ENCODE measurements at regions not wholly inside any gene's neighbourhood (a gene's known extent, or its start where the extent isn't known, plus 50 kb on each side); places are given as distances from the start of the nearest gene placed in this dataset.
"Not testable (repeated sequence)": the region's sequence is repeated elsewhere in the genome, so short reads cannot be mapped to it uniquely, and the experiment has no call there.

DNA sequence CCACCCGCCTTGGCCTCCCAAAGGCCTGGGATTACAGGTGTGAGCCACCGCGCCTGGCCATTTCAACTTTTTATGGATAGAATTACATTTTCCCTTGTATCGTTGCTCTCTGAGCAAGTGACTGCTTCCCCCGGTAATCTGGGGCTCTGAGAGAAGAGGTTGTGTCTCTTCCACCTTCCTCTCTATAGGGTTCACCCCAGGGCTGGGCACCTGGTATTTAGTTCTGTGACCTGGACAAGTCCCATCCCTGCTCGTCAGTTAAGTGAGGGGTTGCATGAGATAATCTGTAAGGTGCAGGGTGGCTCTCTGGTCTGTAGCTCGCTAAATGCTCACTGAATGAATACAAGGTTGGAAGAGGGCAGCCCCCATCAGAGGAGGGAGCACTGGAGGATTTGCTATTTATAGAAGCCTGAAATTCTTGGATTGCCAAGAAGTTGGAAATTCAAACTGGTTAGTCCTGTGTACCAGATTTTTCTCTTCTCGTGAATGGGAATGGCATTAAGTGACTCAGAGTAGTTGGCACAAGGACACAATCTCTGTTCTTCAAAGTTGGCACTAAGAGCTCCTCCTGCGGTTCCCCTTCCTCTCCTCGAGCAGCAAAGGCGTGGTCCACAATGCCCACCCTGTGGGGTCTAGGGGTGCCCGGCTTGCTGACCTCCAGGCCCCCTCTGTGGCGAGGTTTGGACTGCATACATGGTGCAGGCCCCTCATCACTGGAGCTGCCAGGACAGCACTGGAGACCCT is 68.1 kb upstream of the DLG1 start:
- no peak for DNase-seq

DNA sequence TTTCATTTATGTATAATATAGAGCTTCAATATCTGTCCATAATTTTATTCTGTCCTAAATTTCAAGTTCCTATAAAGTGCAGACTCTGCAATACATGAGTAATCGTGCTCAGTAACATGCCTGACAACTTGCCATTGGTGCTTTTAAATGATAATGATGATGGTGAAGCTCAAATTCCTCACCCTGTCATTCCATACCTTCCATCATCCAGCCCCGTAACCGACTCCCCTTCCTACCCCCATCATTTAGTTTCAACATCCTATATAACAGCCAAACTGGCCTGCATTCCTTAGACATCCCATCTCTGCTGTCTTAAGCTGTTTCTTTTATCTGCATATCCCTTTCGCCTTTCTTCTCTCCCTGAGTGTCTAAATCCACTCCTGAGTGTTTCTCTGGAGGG is 67.2 kb upstream of the DLG1 start:
- DNase-seq = no peak

GRCh38 chr3:197364410-197365071 is 66.1 kb upstream of the DLG1 start:
- DNase-seq = no peak

GRCh38 chr3:197363553-197364409 is 65.4 kb upstream of the DLG1 start:
- DNase-seq = no peak

DNA sequence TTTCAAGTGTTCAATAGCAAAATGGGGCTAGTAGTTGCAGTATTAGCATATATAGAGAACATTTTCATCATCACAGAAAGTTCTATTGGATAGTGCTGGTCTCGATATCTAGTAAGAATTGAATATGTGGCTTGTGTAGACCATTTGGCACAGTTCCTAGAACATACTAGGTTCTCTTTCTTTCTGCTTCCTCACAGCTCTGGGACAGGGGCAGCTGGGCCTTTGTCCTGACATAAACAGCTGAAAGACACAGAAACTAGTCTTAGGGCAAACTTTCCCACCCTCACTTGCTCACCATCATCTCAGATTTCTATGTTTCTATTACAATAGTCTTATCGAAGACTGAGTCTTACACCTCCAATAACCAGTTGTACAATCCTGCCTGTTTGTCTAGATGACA is 63.7 kb upstream of the DLG1 start:
- no peak for DNase-seq

DNA sequence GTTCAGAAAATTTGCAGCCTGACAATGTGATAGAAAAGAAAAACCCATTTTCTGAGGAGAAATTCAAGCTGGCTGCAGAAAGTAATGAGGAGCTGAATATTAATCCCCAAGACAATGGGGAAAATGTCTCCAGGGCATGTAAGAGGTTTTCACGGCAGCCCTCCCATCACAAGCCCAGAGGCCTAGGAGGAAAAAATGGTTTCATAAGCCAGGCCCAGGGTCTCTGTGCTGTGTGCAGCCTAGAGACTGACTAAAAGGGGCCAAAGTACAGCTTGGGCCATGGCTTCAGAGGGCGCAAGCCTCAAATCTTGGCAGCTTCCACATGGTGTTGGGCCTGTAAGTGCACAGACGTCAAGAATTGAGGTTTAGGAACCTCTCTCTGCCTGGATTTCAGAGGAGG is 61.7 kb upstream of the DLG1 start:
- not testable (repeated sequence) for DNase-seq

DNA sequence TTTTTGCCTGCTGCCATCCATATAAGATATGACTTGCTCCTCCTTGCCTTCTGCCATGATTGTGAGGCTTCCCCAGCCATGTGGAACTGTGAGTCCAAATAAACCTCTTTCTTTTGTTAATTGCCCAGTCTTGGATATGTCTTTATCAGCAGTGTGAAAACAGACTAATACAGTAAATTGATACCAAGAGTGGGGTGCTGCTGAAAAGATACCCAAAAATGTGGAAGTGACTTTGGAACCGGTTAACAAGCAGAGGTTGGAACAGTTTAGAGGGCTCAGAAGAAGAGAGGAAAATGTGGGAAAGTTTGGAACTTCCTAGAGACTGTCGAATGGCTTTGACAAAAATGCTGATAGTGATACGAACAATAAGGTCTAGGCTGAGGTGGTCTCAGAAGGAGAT is 61.1 kb upstream of the DLG1 start:
- DNase-seq = not testable (repeated sequence)

- DNase-seq = no peak
Observed at GRCh38 chr3:197356741-197357140, 58.3 kb upstream of the DLG1 start.

- no peak for DNase-seq
Observed at GRCh38 chr3:197356275-197356674, 57.9 kb upstream of the DLG1 start.

DNA sequence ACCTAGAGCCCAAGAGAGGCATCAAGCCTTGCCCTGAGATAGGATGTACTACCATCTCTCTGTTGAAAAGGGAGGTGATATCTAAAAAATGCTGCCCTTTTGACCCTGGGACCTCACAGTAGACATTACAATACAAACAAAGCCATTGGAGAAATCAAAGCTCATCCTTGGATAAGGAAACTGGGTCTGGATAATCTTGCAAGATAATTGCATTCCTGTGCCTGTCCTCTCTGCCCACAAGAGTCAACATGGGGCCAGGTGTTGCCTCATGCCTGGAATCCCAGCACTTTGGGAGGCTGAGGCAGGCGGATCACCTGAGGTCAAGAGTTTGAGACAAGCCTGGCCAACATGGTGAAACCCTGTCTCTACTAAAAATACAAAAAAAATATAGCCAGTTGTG is 57.3 kb upstream of the DLG1 start:
- DNase-seq = no peak

DNA sequence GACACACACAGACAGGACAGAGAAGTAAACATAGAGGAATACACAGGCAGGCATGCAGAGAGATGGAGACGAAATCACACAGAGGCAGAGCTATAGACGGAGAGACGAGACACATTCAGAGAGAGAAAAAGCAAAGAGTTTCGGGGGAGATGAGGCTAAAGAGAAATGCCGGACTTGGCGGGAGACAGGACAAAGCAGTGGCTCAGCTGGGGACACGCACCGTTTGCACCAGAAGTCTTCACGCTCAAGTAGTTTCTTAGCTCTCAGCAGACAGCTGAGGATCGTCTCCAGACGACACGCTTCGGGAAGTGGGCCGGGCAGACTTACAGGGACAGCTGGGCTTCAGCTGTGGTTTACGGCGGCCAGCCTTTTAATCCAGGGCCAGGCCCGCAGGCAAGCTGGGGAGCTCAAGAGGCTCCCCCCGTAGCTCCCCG is 56.2 kb upstream of the DLG1 start:
- no peak for DNase-seq

DNA sequence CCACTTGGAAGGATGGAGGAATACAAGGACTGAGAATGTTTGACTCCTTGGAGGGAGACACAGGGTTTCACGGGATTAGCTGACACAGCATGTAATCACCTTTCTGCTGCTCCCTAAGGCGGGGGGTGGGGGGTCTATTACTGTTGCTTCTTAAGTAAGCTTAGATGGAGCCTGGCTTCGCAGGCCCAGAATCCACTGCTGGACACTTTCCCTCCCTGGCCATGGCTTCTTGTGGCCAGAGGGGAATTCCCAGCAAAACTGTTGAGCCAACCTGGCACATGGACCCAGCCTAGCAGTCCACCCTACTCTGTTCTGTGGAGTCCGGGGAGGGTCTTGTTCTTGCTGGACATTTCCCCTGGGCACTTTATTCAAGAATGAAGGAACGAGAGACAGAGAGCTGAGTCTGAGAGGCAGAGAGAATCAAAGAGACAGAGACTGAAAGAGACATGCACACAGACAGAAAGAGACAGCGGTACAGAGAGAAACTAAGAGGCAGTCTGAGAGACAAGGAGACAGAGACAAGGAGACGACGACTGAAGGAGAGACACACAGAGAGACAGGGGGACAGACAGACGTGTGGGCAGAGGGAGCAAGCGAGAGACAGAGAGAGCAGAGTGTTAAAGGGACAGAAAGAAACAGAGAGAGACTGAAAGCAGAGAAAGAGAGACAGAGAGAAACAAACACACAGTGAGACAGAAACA is 55.6 kb upstream of the DLG1 start:
- DNase-seq = no peak

GRCh38 chr3:197353001-197353866 is 54.8 kb upstream of the DLG1 start:
- no peak for DNase-seq

- no peak for DNase-seq
Observed at GRCh38 chr3:197352382-197352781, 54.0 kb upstream of the DLG1 start.

DNA sequence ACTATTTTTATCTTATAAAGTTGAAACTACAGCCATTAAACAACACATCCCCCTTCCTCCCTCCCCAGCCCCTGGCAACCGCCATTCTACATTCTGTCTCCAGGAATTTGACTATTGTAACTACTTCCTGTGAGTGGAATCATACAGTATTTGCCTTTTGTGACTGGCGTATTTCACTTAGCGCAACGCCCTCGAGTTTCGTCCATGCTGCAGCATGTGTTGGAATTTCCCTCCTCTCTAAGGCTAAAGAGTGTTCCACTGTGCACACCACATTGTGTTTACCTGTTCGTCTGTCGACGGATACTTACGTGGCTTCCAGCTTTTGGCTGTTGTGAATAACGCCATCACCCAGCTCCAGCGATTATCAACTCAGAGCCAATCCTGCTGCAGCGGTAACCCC is 52.0 kb upstream of the DLG1 start:
- no peak for DNase-seq

- no peak for DNase-seq
Observed at GRCh38 chr3:197349368-197349767, 51.0 kb upstream of the DLG1 start.

Measured in activated CD8-positive, alpha-beta memory T cell treated with anti-CD3 and anti-CD28 coated beads, Interleukin-2, amount 50 U/mL, for 48 hours (primary cell).